Testis (tissue), 2 donors: ENCODE measurements at regions not wholly inside any gene's neighbourhood (a gene's known extent, or its start where the extent isn't known, plus 50 kb on each side); places are given as distances from the start of the nearest gene placed in this dataset.

Experiments used
- CTCF ChIP-seq, 3 experiments: fragments of 450-650 bp in 2 of 3; fragments of 200-600 bp in 1 of 3; sonication (generic) in 1 of 3; IDR thresholded peaks; one replicate each; pipeline ENCODE4 v1.5.1; 2016 to 2019; ENCODE audit warnings: antibody characterized with exemption in 3 of 3, mild to moderate bottlenecking in 2 of 3, moderate library complexity in 1 of 3
- POLR2A ChIP-seq: fragments of 450-650 bp; IDR thresholded peaks from one replicate; pipeline ENCODE4 v1.6.1; 2017; ENCODE audit warnings: antibody characterized with exemption, mild to moderate bottlenecking, moderate library complexity

DNA sequence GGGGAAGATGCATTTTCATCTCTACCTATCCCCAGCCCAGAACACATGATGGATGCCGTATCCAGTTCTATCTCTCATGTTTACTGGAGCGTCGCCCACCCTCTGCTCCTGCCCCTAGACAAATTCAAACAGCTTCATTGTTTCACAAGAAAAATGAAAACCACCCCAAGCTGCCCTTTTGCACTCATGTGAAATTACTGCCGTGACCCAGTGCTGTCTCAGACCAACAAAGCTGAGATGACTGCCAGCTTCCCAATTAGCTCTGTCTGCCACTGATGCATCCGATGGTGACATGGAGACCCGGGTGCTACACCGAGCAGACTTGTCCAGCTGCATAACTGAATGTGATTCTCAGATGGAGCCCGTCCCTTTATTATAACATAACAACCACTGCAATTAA is 67.7 kb downstream of the FOXI2 start:
- no peak for TF ChIP-seq CTCF (IDR thresholded peaks at IDR 0.05)
- no peak for TF ChIP-seq POLR2A
